Ishikawa (cell line): ENCODE measurements at regions not wholly inside any gene's neighbourhood (a gene's known extent, or its start where the extent isn't known, plus 50 kb on each side); places are given as distances from the start of the nearest gene placed in this dataset.

Experiments
- CREB1 ChIP-seq: IDR thresholded peaks from 2 replicates; pipeline ENCODE4 v1.6.1; 2012; ENCODE audit warnings: low read depth
- EP300 ChIP-seq: IDR thresholded peaks from 2 replicates; pipeline ENCODE4 v1.6.1; 2012; ENCODE audit warnings: borderline replicate concordance
- NFIC ChIP-seq: IDR thresholded peaks from 2 replicates; pipeline ENCODE4 v1.6.1; 2012
- REST ChIP-seq: IDR thresholded peaks from 2 replicates; pipeline ENCODE4 v1.6.1; 2012; ENCODE audit warnings: low read depth, mild to moderate bottlenecking
- TAF1 ChIP-seq: IDR thresholded peaks from 2 replicates; pipeline ENCODE4 v1.6.1; 2012; ENCODE audit warnings: low read depth, mild to moderate bottlenecking
- TCF12 ChIP-seq: IDR thresholded peaks from 2 replicates; pipeline ENCODE4 v1.6.1; 2012; ENCODE audit warnings: low read depth
- USF1 ChIP-seq: IDR thresholded peaks from 2 replicates; pipeline ENCODE4 v1.6.1; 2012
- TF ChIP-seq, protein P1 (sequence below): IDR thresholded peaks from 2 replicates; pipeline ENCODE4 v1.6.1; 2012

DNA sequence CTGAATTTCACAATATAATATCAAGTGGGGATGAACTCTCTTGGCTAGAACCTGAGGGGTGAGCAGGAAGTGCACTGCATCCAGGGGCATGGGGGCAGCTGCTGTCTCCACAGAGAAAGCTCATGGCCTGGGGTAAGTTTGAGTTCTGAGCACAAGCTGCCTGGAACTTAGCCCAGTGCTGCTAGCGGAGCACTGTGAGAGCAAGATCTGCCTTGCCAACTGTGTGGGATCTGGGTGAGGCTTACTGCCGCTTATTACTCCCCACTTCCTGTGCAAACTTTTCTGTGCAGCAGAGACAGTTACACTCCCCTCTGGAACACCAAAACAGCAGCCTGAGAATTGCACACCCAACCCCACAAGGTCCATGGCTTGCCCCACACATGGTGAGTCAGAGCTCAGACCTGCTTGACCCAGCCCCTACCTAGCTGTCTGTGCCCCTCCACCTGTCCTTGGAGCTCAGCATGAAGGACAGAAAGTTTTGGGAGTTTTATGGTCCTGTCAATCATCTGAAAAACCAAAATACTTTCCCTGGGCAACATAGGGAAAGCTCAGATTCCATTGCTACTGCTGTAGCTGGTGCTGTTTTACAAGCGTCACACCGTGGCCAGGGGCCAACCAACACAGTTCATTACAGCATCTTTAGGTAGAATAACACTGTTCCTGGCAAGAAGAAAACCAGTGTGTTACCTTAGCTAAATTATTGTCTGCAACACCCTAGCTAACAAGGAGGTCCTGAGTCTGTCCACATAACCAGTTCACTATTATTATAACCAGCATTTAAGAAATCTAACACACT lies 762.1 kb upstream of the NEGR1 start:
- TF ChIP-seq TAF1 (no peak), REST (no peak), EP300 (no peak), USF1 (no peak), TCF12 (no peak), NFIC (no peak), CREB1 (no peak)
- TF ChIP-seq, protein P1, sequence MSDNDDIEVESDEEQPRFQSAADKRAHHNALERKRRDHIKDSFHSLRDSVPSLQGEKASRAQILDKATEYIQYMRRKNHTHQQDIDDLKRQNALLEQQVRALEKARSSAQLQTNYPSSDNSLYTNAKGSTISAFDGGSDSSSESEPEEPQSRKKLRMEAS = no peak
